ENCODE measurements at regions not wholly inside any gene's neighbourhood (a gene's known extent, or its start where the extent isn't known, plus 50 kb on each side); places are given as distances from the start of the nearest gene placed in this dataset.

GRCh38 chr9:90268613-90269012 lies 374.0 kb downstream of the DIRAS2 start:
- TF ChIP-seq GATA2 (IDR thresholded peaks at IDR 0.05; ENCODE audit: low read depth, low read length) = no peak
- TF ChIP-seq GATA3 (IDR thresholded peaks at IDR 0.05; ENCODE audit: low read depth, low read length) = no peak

Measured in SH-SY5Y (cell line).